ENCODE measurements at regions not wholly inside any gene's neighbourhood (a gene's known extent, or its start where the extent isn't known, plus 50 kb on each side); places are given as distances from the start of the nearest gene placed in this dataset.

GRCh38 chr4:10758906-10759305 is 74.3 kb upstream of the CLNK start:
- DNase-seq = no peak
- Mint-ChIP-seq H3K36me3 (ENCODE audit: insufficient read depth, unreplicated experiment) (no peaks in the 10 kb centered on the region), H3K27me3 (ENCODE audit: insufficient read depth, unreplicated experiment) (no peaks in the 10 kb centered on the region), H3K9me3 (ENCODE audit: unreplicated experiment) (peaks cover 5% of the 10 kb centered on the region), H3K27ac (ENCODE audit: unreplicated experiment) (no peak overlapping the region), H3K4me1 (ENCODE audit: low read depth, unreplicated experiment) (no peaks in the 10 kb centered on the region), H3K4me3 (ENCODE audit: unreplicated experiment) (no peak overlapping the region)
- Histone ChIP-seq H3K36me3 (ENCODE audit: control insufficient read depth, insufficient read depth, low read length) (no peaks in the 10 kb centered on the region), H3K27me3 (replicated peaks; ENCODE audit: control insufficient read depth, insufficient read depth, low read length) (no peaks in the 10 kb centered on the region), H3K9me3 (no peaks in the 10 kb centered on the region), H3K4me3 (ENCODE audit: low read depth, low read length) (no peak overlapping the region), H3K4me1 (no peaks in the 10 kb centered on the region)
- no TSS peak for BruUV-seq (replicated peaks)
- TF ChIP-seq CTCF (IDR thresholded peaks at IDR 0.05; ENCODE audit: insufficient read depth in 1 of 2, low read depth in 1 of 2, low read length in 1 of 2, severe bottlenecking in 1 of 2, unreplicated experiment in 1 of 2) = no peak
- intact Hi-C loops (cut with micrococcal nuclease; ENCODE audit: unreplicated experiment) = no loop called here
- ChIA-PET CTCF (no interaction called here), POLR2A (no interaction called here)

- intact Hi-C loops (cut with micrococcal nuclease; ENCODE audit: unreplicated experiment) = no loop called here
- Mint-ChIP-seq H3K4me1 (ENCODE audit: low read depth, unreplicated experiment) (no peaks in the 10 kb centered on the region), H3K27me3 (ENCODE audit: insufficient read depth, unreplicated experiment) (no peaks in the 10 kb centered on the region), H3K4me3 (ENCODE audit: unreplicated experiment) (no peak overlapping the region), H3K36me3 (ENCODE audit: insufficient read depth, unreplicated experiment) (no peaks in the 10 kb centered on the region), H3K9me3 (ENCODE audit: unreplicated experiment) (no peaks in the 10 kb centered on the region), H3K27ac (ENCODE audit: unreplicated experiment) (no peak overlapping the region)
- H3K4me3 ChIP-seq (ENCODE audit: low read depth, low read length) = no peak overlapping the region
- H3K27me3 ChIP-seq (replicated peaks; ENCODE audit: control insufficient read depth, insufficient read depth, low read length) = no peaks in the 10 kb centered on the region
- no peak for TF ChIP-seq CTCF (IDR thresholded peaks at IDR 0.05; ENCODE audit: insufficient read depth in 1 of 2, low read depth in 1 of 2, low read length in 1 of 2, severe bottlenecking in 1 of 2, unreplicated experiment in 1 of 2)
- CTCF ChIA-PET = no interaction called here
- POLR2A ChIA-PET = no interaction called here
- no TSS peak for BruUV-seq (replicated peaks)
- no peak for DNase-seq
- H3K4me1 ChIP-seq = no peaks in the 10 kb centered on the region
- H3K9me3 ChIP-seq = no peaks in the 10 kb centered on the region
- no peaks in the 10 kb centered on the region for H3K36me3 ChIP-seq (ENCODE audit: control insufficient read depth, insufficient read depth, low read length)
Measured at GRCh38 chr4:10753856-10754402, 69.4 kb upstream of the CLNK start.

GRCh38 chr4:10753336-10753735 is 68.8 kb upstream of the CLNK start:
- H3K36me3 ChIP-seq (ENCODE audit: control insufficient read depth, insufficient read depth, low read length) = no peaks in the 10 kb centered on the region
- Mint-ChIP-seq H3K4me3 (ENCODE audit: unreplicated experiment) (no peak overlapping the region), H3K36me3 (ENCODE audit: insufficient read depth, unreplicated experiment) (no peaks in the 10 kb centered on the region), H3K27me3 (ENCODE audit: insufficient read depth, unreplicated experiment) (no peaks in the 10 kb centered on the region), H3K27ac (ENCODE audit: unreplicated experiment) (no peak overlapping the region), H3K9me3 (ENCODE audit: unreplicated experiment) (no peaks in the 10 kb centered on the region), H3K4me1 (ENCODE audit: low read depth, unreplicated experiment) (no peaks in the 10 kb centered on the region)
- no peaks in the 10 kb centered on the region for H3K4me1 ChIP-seq
- POLR2A ChIA-PET = no interaction called here
- H3K4me3 ChIP-seq (ENCODE audit: low read depth, low read length) = no peak overlapping the region
- no peaks in the 10 kb centered on the region for H3K9me3 ChIP-seq
- DNase-seq = no peak
- TF ChIP-seq CTCF (IDR thresholded peaks at IDR 0.05; ENCODE audit: insufficient read depth in 1 of 2, low read depth in 1 of 2, low read length in 1 of 2, severe bottlenecking in 1 of 2, unreplicated experiment in 1 of 2) = no peak
- no peaks in the 10 kb centered on the region for H3K27me3 ChIP-seq (replicated peaks; ENCODE audit: control insufficient read depth, insufficient read depth, low read length)
- intact Hi-C loops (cut with micrococcal nuclease; ENCODE audit: unreplicated experiment) = no loop called here
- CTCF ChIA-PET = no interaction called here
- BruUV-seq (replicated peaks) = no TSS peak
